ENCODE measurements at regions not wholly inside any gene's neighbourhood (a gene's known extent, or its start where the extent isn't known, plus 50 kb on each side); places are given as distances from the start of the nearest gene placed in this dataset.
"Not testable (repeated sequence)": the region's sequence is repeated elsewhere in the genome, so short reads cannot be mapped to it uniquely, and the experiment has no call there.

- Histone ChIP-seq H3K4me3 (no peak overlapping the region), H3K36me3 (no peaks in the 10 kb centered on the region), H3K4me1 (peaks cover 0 to 7% of the 10 kb centered on the region in 2 donors), H3K27ac (no peak overlapping the region), H3K9me3 (no peaks in the 10 kb centered on the region), H3K27me3 (no peaks in the 10 kb centered on the region)
- DNase-seq = no peak
- intact Hi-C loops (cut with DNase I; ENCODE audit: low total_unique reads) = no loop called here
- no peak for TF ChIP-seq POLR2A (IDR thresholded peaks at IDR 0.05)
- TF ChIP-seq, protein P1, sequence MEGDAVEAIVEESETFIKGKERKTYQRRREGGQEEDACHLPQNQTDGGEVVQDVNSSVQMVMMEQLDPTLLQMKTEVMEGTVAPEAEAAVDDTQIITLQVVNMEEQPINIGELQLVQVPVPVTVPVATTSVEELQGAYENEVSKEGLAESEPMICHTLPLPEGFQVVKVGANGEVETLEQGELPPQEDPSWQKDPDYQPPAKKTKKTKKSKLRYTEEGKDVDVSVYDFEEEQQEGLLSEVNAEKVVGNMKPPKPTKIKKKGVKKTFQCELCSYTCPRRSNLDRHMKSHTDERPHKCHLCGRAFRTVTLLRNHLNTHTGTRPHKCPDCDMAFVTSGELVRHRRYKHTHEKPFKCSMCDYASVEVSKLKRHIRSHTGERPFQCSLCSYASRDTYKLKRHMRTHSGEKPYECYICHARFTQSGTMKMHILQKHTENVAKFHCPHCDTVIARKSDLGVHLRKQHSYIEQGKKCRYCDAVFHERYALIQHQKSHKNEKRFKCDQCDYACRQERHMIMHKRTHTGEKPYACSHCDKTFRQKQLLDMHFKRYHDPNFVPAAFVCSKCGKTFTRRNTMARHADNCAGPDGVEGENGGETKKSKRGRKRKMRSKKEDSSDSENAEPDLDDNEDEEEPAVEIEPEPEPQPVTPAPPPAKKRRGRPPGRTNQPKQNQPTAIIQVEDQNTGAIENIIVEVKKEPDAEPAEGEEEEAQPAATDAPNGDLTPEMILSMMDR (IDR thresholded peaks at IDR 0.05 in 4 of 5, conservative IDR thresholded peaks at IDR 0.05 in 1 of 5) = no peak
- ATAC-seq = no peak
- in situ Hi-C loops (cut with MboI; ENCODE audit: low sequenced_read_pairs in 4 of 4) = no loop called here
Measured at GRCh38 chr16:29308644-29309546, 97.6 kb downstream of the NPIPB11 start.

- H3K27me3 ChIP-seq = no peaks in the 10 kb centered on the region
- peaks cover 0 to 7% of the 10 kb centered on the region in 2 donors for H3K4me1 ChIP-seq
- no peak for DNase-seq
- no peaks in the 10 kb centered on the region for H3K9me3 ChIP-seq
- in situ Hi-C loops (cut with MboI; ENCODE audit: low sequenced_read_pairs in 4 of 4) (no loop called here), intact Hi-C loops (cut with DNase I; ENCODE audit: low total_unique reads) (no loop called here)
- no peak overlapping the region for H3K4me3 ChIP-seq
- H3K36me3 ChIP-seq = no peaks in the 10 kb centered on the region
- H3K27ac ChIP-seq = no peak overlapping the region
- TF ChIP-seq, protein P1 (IDR thresholded peaks at IDR 0.05 in 4 of 5, conservative IDR thresholded peaks at IDR 0.05 in 1 of 5) = no peak
- TF ChIP-seq POLR2A (IDR thresholded peaks at IDR 0.05) = no peak
- ATAC-seq = no peak
Measured at GRCh38 chr16:29307598-29308507, 98.7 kb downstream of the NPIPB11 start.

DNA sequence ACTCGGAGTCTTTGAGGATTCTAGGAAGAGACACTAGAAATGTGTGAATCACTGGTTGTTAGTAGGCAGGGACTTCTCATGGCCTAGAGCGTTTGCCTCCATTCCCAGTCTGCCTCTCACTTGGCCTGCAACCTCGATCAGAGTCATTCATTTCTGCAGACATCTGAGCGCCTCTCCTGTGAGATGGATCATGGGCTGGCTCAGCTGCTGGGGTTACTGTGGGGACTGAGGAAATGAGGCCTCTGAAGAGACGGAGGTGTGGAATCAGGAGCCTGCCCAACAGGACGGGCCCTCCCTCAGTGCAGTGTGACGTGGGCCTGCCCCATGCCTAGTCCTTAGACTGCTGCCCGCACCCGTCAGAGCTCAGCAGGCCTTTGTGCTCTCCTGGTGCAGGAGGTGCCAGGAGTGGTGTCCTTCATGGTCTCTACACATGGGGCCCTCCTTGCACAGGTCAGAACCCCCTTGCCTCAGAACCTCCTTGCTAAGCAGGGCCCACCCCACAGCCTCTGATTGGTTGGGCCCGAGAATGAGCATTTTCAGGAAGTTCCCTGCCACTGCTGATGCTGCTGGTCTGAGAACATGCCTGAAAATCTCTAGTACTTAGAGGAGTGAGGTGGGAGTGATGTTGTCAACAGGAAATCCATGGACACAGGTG is 99.4 kb downstream of the NPIPB11 start:
- Histone ChIP-seq H3K9me3 (no peaks in the 10 kb centered on the region), H3K27ac (no peak overlapping the region), H3K4me1 (peaks cover 0 to 7% of the 10 kb centered on the region in 2 donors), H3K27me3 (no peaks in the 10 kb centered on the region), H3K36me3 (no peaks in the 10 kb centered on the region), H3K4me3 (no peak overlapping the region)
- ATAC-seq (no peak), DNase-seq (no peak)
- intact Hi-C loops (cut with DNase I; ENCODE audit: low total_unique reads) = no loop called here
- no peak for TF ChIP-seq POLR2A (IDR thresholded peaks at IDR 0.05)
- TF ChIP-seq, protein P1 (IDR thresholded peaks at IDR 0.05 in 4 of 5, conservative IDR thresholded peaks at IDR 0.05 in 1 of 5) = no peak
- in situ Hi-C loops (cut with MboI; ENCODE audit: low sequenced_read_pairs in 4 of 4) = no loop called here

GRCh38 chr16:29306201-29306600 is 100.3 kb downstream of the NPIPB11 start:
- Histone ChIP-seq H3K36me3 (no peaks in the 10 kb centered on the region), H3K4me1 (peaks cover 0 to 6% of the 10 kb centered on the region in 2 donors), H3K9me3 (no peaks in the 10 kb centered on the region), H3K27ac (no peak overlapping the region), H3K27me3 (no peaks in the 10 kb centered on the region), H3K4me3 (no peak overlapping the region)
- intact Hi-C loops (cut with DNase I; ENCODE audit: low total_unique reads) = no loop called here
- DNase-seq (no peak), ATAC-seq (no peak)
- TF ChIP-seq POLR2A (IDR thresholded peaks at IDR 0.05) = no peak
- TF ChIP-seq, protein P1 (IDR thresholded peaks at IDR 0.05 in 4 of 5, conservative IDR thresholded peaks at IDR 0.05 in 1 of 5) = no peak
- in situ Hi-C loops (cut with MboI; ENCODE audit: low sequenced_read_pairs in 4 of 4) = no loop called here

DNA sequence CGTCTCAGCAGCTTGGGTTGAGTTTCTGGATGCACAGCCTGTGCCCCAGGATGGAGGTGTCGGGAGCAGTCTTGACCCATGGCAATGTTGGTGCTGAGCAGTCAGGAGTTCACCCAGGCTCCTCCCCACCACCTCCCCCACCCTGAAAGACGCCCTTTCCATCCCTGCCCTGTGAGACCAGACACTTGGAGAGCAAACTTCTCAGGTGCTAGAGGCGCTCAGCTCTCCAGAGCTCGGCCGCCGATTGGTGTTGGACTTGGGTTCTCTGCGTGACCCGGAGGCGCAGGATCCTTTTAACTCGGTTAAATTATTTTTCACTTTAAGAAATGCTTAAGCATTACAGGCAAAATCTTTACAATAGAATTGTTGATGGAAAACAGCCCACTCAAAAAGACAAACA is 101.5 kb downstream of the NPIPB11 start:
- H3K36me3 ChIP-seq; H3K4me3 ChIP-seq; in situ Hi-C loops (cut with MboI; ENCODE audit: low sequenced_read_pairs in 4 of 4); H3K27me3 ChIP-seq; ATAC-seq; H3K4me1 ChIP-seq; DNase-seq; intact Hi-C loops (cut with DNase I; ENCODE audit: low total_unique reads); H3K9me3 ChIP-seq; H3K27ac ChIP-seq: not testable (repeated sequence)

Data from gastrocnemius medialis (tissue), 4 donors.